ENCODE measurements at regions not wholly inside any gene's neighbourhood (a gene's known extent, or its start where the extent isn't known, plus 50 kb on each side); places are given as distances from the start of the nearest gene placed in this dataset.

GRCh38 chr20:50417023-50417329 is 93.2 kb upstream of the PTPN1 start:
- H3K36me3 ChIP-seq = no peaks in the 10 kb centered on the region
- no peaks in the 10 kb centered on the region for H3K27me3 ChIP-seq (ENCODE audit: low read depth)
- intact Hi-C loops (cut with micrococcal nuclease) = no loop called here
- H3K4me1 ChIP-seq = peaks cover 34% of the 10 kb centered on the region
- H3K27ac ChIP-seq (replicated peaks) = peak overlapping the region; percentile 98
- no peak for DNase-seq
- no peak for TF ChIP-seq CTCF (IDR thresholded peaks at IDR 0.05; ENCODE audit: borderline replicate concordance)
- peaks cover 17% of the 10 kb centered on the region for H3K9me3 ChIP-seq (replicated peaks)
- H3K4me3 ChIP-seq = no peak overlapping the region

- Histone ChIP-seq H3K27ac (replicated peaks) (peak overlapping the region; percentile 98), H3K9me3 (replicated peaks) (peaks cover 17% of the 10 kb centered on the region), H3K4me1 (peaks cover 36% of the 10 kb centered on the region), H3K4me3 (no peak overlapping the region), H3K36me3 (no peaks in the 10 kb centered on the region), H3K27me3 (ENCODE audit: low read depth) (no peaks in the 10 kb centered on the region)
- no peak for TF ChIP-seq CTCF (IDR thresholded peaks at IDR 0.05; ENCODE audit: borderline replicate concordance)
- intact Hi-C loops (cut with micrococcal nuclease) = no loop called here
- peak; percentile 5 for DNase-seq
Measured at GRCh38 chr20:50417484-50418235, 92.5 kb upstream of the PTPN1 start.

GRCh38 chr20:50418890-50419642 is 91.1 kb upstream of the PTPN1 start:
- peak; percentile 13 for DNase-seq
- Histone ChIP-seq H3K9me3 (replicated peaks) (peaks cover 9% of the 10 kb centered on the region), H3K36me3 (no peaks in the 10 kb centered on the region), H3K4me1 (peaks cover 36% of the 10 kb centered on the region), H3K4me3 (no peak overlapping the region), H3K27me3 (ENCODE audit: low read depth) (no peaks in the 10 kb centered on the region), H3K27ac (replicated peaks) (no peak overlapping the region)
- intact Hi-C loops (cut with micrococcal nuclease) = no loop called here
- TF ChIP-seq CTCF (IDR thresholded peaks at IDR 0.05; ENCODE audit: borderline replicate concordance) = no peak

- TF ChIP-seq CTCF (IDR thresholded peaks at IDR 0.05; ENCODE audit: borderline replicate concordance) = no peak
- no peaks in the 10 kb centered on the region for H3K36me3 ChIP-seq
- H3K27ac ChIP-seq (replicated peaks) = no peak overlapping the region
- peaks cover 6% of the 10 kb centered on the region for H3K9me3 ChIP-seq (replicated peaks)
- no peak for DNase-seq
- intact Hi-C loops (cut with micrococcal nuclease) = no loop called here
- no peaks in the 10 kb centered on the region for H3K27me3 ChIP-seq (ENCODE audit: low read depth)
- peaks cover 24% of the 10 kb centered on the region for H3K4me1 ChIP-seq
- no peak overlapping the region for H3K4me3 ChIP-seq
Measured at GRCh38 chr20:50420380-50420779, 89.8 kb upstream of the PTPN1 start.

GRCh38 chr20:50421356-50422340 is 88.5 kb upstream of the PTPN1 start:
- Histone ChIP-seq H3K36me3 (no peaks in the 10 kb centered on the region), H3K9me3 (replicated peaks) (peaks cover 6% of the 10 kb centered on the region), H3K27me3 (ENCODE audit: low read depth) (no peaks in the 10 kb centered on the region), H3K27ac (replicated peaks) (no peak overlapping the region), H3K4me1 (peaks cover 13% of the 10 kb centered on the region), H3K4me3 (no peak overlapping the region)
- no peak for DNase-seq
- intact Hi-C loops (cut with micrococcal nuclease) = no loop called here
- no peak for TF ChIP-seq CTCF (IDR thresholded peaks at IDR 0.05; ENCODE audit: borderline replicate concordance)

Data from left ventricle myocardium inferior (tissue), 1 donor.